ENCODE measurements at regions not wholly inside any gene's neighbourhood (a gene's known extent, or its start where the extent isn't known, plus 50 kb on each side); places are given as distances from the start of the nearest gene placed in this dataset.
"Not testable (repeated sequence)": the region's sequence is repeated elsewhere in the genome, so short reads cannot be mapped to it uniquely, and the experiment has no call there.

DNA sequence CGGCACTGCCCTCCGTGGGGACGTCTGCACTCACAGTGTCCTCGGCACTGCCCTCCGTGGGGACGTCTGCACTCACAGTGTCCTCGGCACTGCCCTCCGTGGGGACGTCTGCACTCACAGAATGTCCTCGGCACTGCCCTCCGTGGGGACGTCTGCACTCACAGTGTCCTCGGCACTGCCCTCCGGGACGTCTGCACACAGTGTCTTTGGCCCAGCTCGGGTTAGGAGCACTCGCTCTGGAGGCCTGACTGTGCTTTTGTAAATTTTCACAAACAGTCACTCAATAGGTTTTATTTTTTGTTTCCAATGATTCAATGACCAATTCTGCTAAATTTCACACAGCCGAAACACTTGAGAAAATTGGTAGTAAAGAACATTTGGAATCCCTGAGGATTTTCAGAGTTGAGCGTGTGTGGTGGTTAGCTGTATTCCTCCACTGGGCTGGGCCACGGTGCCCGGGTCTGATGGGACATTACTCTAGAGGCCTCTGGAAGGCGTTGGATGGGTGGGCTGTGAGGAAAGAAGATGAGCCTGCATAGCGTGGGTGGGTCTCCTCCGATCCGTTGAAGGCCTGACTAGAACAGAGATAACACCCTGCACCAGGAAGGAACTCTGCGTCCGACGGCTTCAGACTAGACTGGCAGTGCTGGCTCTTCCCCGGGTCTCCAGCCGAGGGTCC is 134.8 kb downstream of the RTP5 start:
- no peak for DNase-seq (ENCODE audit: low read depth in 2 of 2)

GRCh38 chr2:242004902-242005230 is 135.3 kb downstream of the RTP5 start:
- no peak for DNase-seq (ENCODE audit: low read depth in 2 of 2)

DNA sequence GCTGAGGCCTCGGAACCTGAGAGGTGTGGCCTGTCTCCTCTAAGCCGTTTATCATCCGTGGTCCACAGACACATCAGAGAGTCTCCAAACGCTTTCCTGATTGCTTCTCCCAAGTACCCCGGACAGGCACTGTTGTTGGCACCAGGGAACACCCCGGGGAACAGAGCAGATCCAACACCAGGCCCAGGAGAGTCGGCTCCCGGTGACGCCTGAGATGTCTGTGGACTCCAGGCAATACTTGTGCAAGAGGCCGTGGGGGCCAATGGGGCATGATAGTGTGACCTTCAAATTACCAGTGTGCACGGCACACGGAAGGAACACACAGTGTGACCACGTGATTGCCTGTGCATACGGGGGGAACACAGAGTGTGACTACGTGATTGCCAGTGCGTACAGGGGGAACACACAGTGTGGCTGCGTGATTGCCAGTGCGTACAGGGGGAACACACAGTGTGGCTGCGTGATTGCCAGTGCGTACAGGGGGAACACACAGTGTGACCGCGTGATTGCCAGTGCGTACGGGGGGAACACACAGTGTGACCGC is 136.6 kb downstream of the RTP5 start:
- DNase-seq (ENCODE audit: low read depth in 2 of 2): not testable (repeated sequence)

GRCh38 chr2:242008908-242009307 is 139.4 kb downstream of the RTP5 start:
- not testable (repeated sequence) for DNase-seq (ENCODE audit: low read depth in 2 of 2)

DNA sequence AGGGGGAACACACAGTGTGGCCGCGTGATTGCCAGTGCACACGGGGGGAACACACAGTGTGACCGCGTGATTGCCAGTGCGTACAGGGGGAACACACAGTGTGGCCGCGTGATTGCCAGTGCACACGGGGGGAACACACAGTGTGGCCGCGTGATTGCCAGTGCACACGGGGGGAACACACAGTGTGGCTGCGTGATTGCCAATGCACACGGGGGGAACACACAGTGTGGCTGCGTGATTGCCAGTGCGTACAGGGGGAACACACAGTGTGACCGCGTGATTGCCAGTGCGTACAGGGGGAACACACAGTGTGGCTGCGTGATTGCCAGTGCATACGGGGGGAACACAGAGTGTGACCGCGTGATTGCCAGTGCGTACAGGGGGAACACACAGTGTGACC is 140.3 kb downstream of the RTP5 start:
- DNase-seq (ENCODE audit: low read depth in 2 of 2): not testable (repeated sequence)

- DNase-seq (ENCODE audit: low read depth in 2 of 2): not testable (repeated sequence)
These were observed 141.0 kb downstream of the RTP5 start for GRCh38 chr2:242010252-242011166.

DNA sequence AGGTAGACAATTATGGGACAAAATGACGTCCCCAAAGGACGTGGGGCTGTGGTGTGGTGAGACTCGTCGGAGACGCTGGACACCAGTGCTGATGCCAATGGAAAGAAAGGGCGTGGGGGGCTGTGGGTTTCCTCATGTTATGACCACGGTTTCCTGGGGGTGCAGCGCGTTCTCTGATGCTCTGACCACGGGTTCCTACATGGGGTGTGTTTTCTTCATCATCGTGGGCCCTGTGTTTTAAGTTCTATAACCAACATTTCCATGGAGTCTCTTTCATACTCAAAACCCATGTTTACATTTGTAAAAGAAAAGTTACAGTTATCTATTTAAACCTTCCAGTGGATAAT is 141.6 kb downstream of the RTP5 start:
- no peak for DNase-seq (ENCODE audit: low read depth in 2 of 2)

DNA sequence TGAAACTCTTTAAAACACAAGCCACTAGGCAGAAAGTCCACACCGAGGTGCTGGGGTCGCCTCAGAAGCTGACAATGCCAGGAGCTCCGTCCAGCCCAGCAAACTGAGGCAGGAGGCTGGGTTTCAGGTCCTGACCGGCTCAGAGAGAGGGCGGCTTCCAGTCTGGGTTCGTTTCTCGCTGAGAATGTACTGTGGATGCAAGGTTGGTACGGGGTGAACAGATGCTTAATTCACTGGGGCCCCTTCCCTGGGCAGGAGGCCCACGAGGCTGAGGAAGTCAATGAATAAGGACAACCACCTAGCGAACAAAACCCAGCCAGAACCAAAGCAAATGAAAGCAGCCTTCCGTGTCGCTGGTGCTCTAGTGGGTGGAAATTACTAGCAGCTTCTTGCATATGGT is 142.0 kb downstream of the RTP5 start:
- DNase-seq (ENCODE audit: low read depth in 2 of 2): no peak

DNA sequence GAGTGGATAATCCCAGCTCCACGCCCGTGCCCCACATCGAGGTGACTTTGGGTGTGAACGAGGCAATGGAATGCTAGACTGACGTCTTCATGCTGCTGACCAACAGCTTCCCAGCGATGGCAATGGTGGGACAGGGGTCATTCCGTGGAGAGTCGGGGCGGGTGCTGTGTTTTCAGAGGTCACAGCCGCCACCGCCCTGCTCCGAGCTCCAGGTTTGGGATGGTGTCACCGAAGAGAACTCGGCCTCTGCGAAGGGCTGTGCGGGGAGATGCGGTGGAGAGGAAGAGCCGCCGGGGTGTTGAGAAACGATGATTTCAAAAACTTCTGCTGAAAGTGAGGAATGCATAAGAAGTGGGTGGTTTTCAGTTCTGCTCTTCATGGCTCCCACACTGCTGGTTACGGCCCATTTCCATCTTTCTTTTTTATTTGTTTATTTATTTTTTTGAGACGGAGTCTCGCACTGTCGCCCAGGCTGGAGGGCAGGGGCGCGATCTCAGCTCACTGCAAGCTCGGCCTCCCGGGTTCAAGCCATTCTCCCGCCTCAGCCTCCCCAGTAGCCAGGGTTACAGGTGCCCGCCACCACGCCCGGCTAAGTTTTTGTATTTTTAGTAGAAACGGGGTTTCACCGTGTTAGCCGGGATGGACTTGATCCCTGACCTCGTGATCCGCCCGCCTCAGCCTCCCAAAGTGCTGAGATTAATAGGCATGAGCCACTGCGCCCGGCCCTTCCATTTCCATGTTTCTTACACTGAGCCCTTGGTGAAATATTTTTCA is 142.6 kb downstream of the RTP5 start:
- no peak for DNase-seq (ENCODE audit: low read depth in 2 of 2)

GRCh38 chr2:242012956-242013764 is 143.6 kb downstream of the RTP5 start:
- DNase-seq (ENCODE audit: low read depth in 2 of 2): no peak

GRCh38 chr2:242013771-242014170 is 144.2 kb downstream of the RTP5 start:
- DNase-seq (ENCODE audit: low read depth in 2 of 2): no peak

GRCh38 chr2:242015108-242016065 is 145.9 kb downstream of the RTP5 start:
- no peak for DNase-seq (ENCODE audit: low read depth in 2 of 2)

DNA sequence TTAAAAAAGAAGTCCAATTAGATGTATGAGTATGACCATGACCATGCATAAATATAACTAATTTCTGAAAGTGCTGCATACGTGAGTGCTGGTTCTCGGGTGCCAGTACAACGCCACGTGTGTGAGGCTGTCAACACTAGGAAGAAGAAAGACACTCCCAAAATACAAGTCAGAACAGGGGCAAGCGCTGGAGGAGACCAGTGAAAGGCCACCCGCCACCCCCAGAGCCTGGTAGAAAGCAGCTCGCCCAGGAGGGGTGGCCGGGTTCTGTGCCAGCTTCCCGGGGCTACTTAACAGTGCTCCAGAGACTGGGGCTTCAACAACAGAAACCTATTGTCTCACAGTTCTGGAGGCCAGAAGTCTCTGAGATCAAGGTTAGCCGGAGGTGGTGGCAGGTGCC is 147.6 kb downstream of the RTP5 start:
- DNase-seq (ENCODE audit: low read depth in 2 of 2): no peak

GRCh38 chr2:242018416-242018815 is 148.9 kb downstream of the RTP5 start:
- DNase-seq (ENCODE audit: low read depth in 2 of 2): not testable (repeated sequence)

DNA sequence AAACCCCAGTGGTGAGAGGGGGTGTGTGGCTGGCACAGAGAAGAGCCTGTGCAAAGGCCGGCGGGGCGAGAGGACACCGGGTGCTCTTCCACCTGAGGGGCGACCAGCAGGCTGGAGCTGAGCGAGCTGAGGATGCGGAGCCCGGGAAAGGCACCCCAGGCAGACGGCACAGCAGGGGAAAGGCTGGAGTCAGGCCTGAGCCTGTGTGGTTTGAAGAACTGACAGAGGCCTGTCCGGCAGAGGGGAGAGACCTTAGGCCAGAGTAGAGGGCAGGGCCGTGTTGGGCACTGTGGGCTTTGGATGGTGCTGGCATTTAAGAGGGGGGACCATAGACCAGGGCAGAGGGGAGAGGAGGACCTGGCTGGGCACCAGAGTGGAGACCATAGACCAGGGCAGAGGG is 149.8 kb downstream of the RTP5 start:
- no peak for DNase-seq (ENCODE audit: low read depth in 2 of 2)

GRCh38 chr2:242020196-242021004 is 150.9 kb downstream of the RTP5 start:
- DNase-seq (ENCODE audit: low read depth in 2 of 2): no peak

GRCh38 chr2:242022550-242023290 is 153.2 kb downstream of the RTP5 start:
- DNase-seq (ENCODE audit: low read depth in 2 of 2): no peak

DNA sequence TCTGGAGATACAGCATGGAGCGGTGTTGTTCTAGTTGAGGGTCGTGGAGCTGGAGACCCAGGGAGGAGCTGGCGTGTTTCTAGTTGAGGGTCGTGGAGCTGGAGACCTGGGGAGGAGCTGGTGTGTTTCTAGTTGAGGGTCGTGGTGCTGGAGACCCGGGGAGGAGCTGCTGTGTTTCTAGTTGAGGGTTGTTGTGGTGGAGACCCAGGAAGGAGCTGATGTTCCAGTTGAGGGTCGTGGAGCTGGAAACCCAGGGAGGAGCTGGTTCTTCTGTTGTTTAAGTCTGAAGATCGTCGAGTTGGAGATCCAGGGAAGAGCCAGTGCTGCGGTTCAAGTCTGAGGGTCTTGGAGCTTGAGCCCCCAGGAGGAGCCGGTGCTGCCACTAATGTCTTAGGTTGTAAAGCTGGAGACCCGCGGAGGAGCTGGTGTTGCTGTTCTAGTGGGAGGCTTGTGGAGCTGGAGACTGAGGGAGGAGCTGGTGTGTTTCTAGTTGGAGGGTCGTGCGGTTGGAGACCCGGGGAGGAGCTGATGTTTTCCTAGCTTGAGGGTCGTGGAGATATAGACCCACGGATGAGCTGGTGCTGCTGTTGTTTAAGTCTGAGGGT is 155.3 kb downstream of the RTP5 start:
- no peak for DNase-seq (ENCODE audit: low read depth in 2 of 2)

Measured in stimulated activated CD8-positive, alpha-beta memory T cell treated with anti-CD3 and anti-CD28 coated beads, Interleukin-7, amount 100 ng/mL, for 4 hours (primary cell).